ENCODE measurements at regions not wholly inside any gene's neighbourhood (a gene's known extent, or its start where the extent isn't known, plus 50 kb on each side); places are given as distances from the start of the nearest gene placed in this dataset.

- no peak for TF ChIP-seq POLR2AphosphoS5 (IDR thresholded peaks at IDR 0.05)
- no peak for TF ChIP-seq EZH2 (IDR thresholded peaks at IDR 0.05; ENCODE audit: borderline replicate concordance, insufficient read depth, low read length, poor library complexity, severe bottlenecking)
- no peak for TF ChIP-seq CTCF (IDR thresholded peaks at IDR 0.05; ENCODE audit: poor library complexity, severe bottlenecking)
- no peak for TF ChIP-seq EP300 (conservative IDR thresholded peaks at IDR 0.05; ENCODE audit: poor library complexity, severe bottlenecking)
- no peak for TF ChIP-seq RAD21 (conservative IDR thresholded peaks at IDR 0.05)
Measured at GRCh38 chr9:101840694-101841188, 102.3 kb upstream of the GRIN3A start.

Measured in neural cell (in vitro differentiated cells).